Heart left ventricle (tissue), 16 donors: ENCODE measurements at regions not wholly inside any gene's neighbourhood (a gene's known extent, or its start where the extent isn't known, plus 50 kb on each side); places are given as distances from the start of the nearest gene placed in this dataset.
A peak's percentile ranks its signal among the peaks of the same experiment; 100 is the strongest.

Experiments used
- ATAC-seq, 4 donors: fragments of 200-7000 bp; cut with Tn5 transposase; one replicate each; pipeline ENCODE4 v1.9.1; 2020 to 2022; ENCODE audit warnings: moderate library complexity in 4 of 4, mild to moderate bottlenecking in 3 of 4, moderate number of reproducible peaks in 1 of 4
- DNase-seq, 5 donors: peaks; one replicate each; pipeline ENCODE4 v3.0.0-alpha.2; 2020
- H3K27ac ChIP-seq, 12 donors: fragments of 200-600 bp; sonication (generic) in 4 of 12; one replicate each; pipeline versions ENCODE4 v1.5.0 to v1.8.0; 2016 to 2022; ENCODE audit warnings: mild to moderate bottlenecking in 2 of 12
- H3K27me3 ChIP-seq, 9 donors: fragments of 200-600 bp; sonication (generic) in 2 of 9; one replicate each; pipeline versions ENCODE4 v1.5.1 to v1.8.0; 2016 to 2022; ENCODE audit warnings: mild to moderate bottlenecking in 3 of 9
- H3K36me3 ChIP-seq, 9 donors: fragments of 200-600 bp; sonication (generic) in 2 of 9; one replicate each; pipeline versions ENCODE4 v1.5.0 to v1.8.0; 2018 to 2022; ENCODE audit warnings: mild to moderate bottlenecking in 2 of 9
- H3K4me1 ChIP-seq, 12 donors: fragments of 200-600 bp; sonication (generic) in 4 of 12; one replicate each; pipeline versions ENCODE4 v1.5.0 to v1.8.0; 2016 to 2022; ENCODE audit warnings: mild to moderate bottlenecking in 3 of 12
- H3K4me3 ChIP-seq, 12 donors: fragments of 200-600 bp; sonication (generic) in 4 of 12; one replicate each; pipeline versions ENCODE4 v1.5.0 to v1.8.0; 2017 to 2022; ENCODE audit warnings: mild to moderate bottlenecking in 9 of 12, moderate library complexity in 4 of 12
- H3K9me3 ChIP-seq, 12 donors: fragments of 200-600 bp; sonication (generic) in 4 of 12; one replicate each; pipeline versions ENCODE4 v1.5.0 to v1.8.0; 2016 to 2022; ENCODE audit warnings: mild to moderate bottlenecking in 1 of 12
- POLR2A ChIP-seq, 2 donors: fragments of 450-650 bp; IDR thresholded peaks; one replicate each; pipeline ENCODE4 v1.6.1; 2017; ENCODE audit warnings: antibody characterized with exemption in 2 of 2, mild to moderate bottlenecking in 2 of 2, moderate library complexity in 2 of 2
- WGBS, 4 donors: extraction: QIAGEN DNeasy Blood & Tissue Kit in 2 of 4; methylation state at CpG; one replicate each; pipeline versions ENCODE4 v1.1.5 to v1.1.7; 2013 to 2018; 5-methylcytosine and 5-hydroxymethylcytosine counted together
- intact Hi-C, 10 donors: fragments of 100-400 bp; cut with DNase I; formaldehyde crosslinking; loops; one replicate each; pipeline versions ENCODE4 v1.11.1 to v1.14.2; 2022
- TF ChIP-seq, protein P1 (sequence below), 12 donors: fragments of 200-600 bp; sonication (generic) in 4 of 12; IDR thresholded peaks; one replicate each; pipeline versions ENCODE4 v1.5.0 to v1.8.0; 2018 to 2022; ENCODE audit warnings: antibody characterized with exemption in 12 of 12, mild to moderate bottlenecking in 5 of 12
- donor health status: ischemic (EF 13 %, LVEDD 7.1; RV severe dilation, severe dysfunction).
- donor health status: healthy with polysubstance abuse.
- donor health status: DM: no; HTN: yes; CAD: no.
- donor health status: DM: no; HTN: no; CAD: no.
- donor health status: ischemic (EF 25% LVEDD 6.9; RV normal size, moderate dysfunction).
- donor health status: ischemic (EF 25% LVEDD 5.7; RV mildly dilated, moderate dysfunction).
- donor health status: healthy.
- donor health status: DM: yes; HTN: yes; CAD: no.
- donor health status: ischemic (EF 35%, LVEDD 5.7; RV mildly dilated, moderate dysfunction).
- donor health status: nonischemic (EF 11% LVEDD 7.7; RV severe dilation, severe dysfunction).
- donor health status: DM: yes; HTN: yes; CAD: no.
- donor health status: PGD.
- donor health status: ischemic (EF 29% LVEDD 5.4; RV normal size, mild dysfunction).
- donor health status: nonischemic (EF 23%, LVEDD 6.1; RV moderate dilation, normal function).

DNA sequence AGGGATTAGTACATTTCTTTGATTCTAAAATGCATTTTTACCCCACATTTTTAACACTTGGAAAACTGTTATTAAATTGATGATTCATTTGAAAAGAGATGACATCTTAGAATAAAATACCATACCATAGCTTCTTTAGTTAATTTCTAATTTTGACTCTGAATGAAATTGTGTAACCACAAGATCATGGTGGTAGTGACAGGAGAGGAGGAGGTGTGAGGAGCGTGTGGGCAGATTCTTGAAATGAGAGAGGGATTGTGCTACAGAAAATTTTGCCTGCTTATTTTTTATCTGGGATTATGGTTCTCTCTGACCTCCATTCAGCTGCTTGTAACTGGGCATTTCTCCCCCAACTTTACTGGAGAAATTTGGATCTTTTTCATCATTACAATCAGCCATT is 173.3 kb upstream of the CLINT1 start:
- Histone ChIP-seq H3K4me3 (no peak overlapping the region), H3K27me3 (peaks cover 0 to 4% (median 0%) of the 10 kb centered on the region in 9 donors), H3K27ac (no peak overlapping the region), H3K36me3 (no peaks in the 10 kb centered on the region), H3K9me3 (peaks cover 0 to 13% (median 9%) of the 10 kb centered on the region in 12 donors), H3K4me1 (peaks cover 0 to 7% (median 0%) of the 10 kb centered on the region in 12 donors)
- no peak for TF ChIP-seq POLR2A (IDR thresholded peaks at IDR 0.05)
- TF ChIP-seq, protein P1, sequence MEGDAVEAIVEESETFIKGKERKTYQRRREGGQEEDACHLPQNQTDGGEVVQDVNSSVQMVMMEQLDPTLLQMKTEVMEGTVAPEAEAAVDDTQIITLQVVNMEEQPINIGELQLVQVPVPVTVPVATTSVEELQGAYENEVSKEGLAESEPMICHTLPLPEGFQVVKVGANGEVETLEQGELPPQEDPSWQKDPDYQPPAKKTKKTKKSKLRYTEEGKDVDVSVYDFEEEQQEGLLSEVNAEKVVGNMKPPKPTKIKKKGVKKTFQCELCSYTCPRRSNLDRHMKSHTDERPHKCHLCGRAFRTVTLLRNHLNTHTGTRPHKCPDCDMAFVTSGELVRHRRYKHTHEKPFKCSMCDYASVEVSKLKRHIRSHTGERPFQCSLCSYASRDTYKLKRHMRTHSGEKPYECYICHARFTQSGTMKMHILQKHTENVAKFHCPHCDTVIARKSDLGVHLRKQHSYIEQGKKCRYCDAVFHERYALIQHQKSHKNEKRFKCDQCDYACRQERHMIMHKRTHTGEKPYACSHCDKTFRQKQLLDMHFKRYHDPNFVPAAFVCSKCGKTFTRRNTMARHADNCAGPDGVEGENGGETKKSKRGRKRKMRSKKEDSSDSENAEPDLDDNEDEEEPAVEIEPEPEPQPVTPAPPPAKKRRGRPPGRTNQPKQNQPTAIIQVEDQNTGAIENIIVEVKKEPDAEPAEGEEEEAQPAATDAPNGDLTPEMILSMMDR (IDR thresholded peaks at IDR 0.05): no peak
- no peak for ATAC-seq
- WGBS, 4 donors: 85 to 93% (median 88%) methylated on average over 1 of the region's 1 CpG
- no peak for DNase-seq
- intact Hi-C loops: no loop called here

DNA sequence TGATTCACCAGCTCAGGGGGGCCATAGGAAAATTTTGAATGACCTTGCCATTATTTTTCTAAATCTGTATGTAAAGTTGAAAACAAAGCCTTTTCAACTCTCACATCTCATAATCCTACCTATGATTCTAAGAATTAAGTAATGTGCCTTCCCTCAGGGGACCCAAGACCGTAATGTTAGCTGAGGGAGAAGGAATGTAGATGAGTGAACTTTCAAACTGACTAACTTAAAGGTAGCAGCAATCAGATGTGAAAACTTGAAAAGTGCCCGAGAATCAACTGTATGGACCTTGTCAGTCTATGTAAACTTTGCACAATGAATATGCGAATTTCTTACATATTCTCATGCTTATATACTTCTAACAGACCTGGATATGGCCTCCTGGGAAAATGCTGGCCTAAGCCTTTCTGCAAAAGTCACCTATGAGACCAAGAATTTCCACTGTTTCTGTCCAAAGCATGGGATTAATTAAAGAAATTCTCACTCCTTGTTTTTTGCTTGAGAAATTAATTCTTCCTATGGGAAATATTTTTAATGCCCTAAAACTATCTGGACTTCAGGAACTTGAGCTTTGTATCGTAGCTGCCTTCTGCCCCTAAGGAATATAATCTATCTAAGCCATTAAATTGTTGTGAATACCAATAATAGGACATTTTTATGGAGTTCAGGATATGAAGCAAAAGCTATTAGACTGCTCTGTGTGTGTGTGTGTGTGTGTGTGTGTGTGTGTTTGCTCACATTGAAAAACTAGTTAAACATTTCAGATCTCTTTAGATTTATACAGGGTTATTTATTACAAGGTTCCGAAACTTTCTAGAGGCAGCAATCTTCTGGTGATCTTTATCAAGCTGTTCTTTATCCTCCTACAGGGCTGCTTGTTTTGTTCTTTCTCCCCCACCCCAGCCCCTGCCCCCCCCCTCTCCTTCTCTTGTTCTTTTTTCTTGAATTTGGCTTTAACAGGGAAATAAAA is 169.1 kb upstream of the CLINT1 start:
- H3K9me3 ChIP-seq: no peaks in the 10 kb centered on the region
- ATAC-seq (no peak), DNase-seq (no peak)
- TF ChIP-seq, protein P1 (IDR thresholded peaks at IDR 0.05): no peak
- no peak for TF ChIP-seq POLR2A (IDR thresholded peaks at IDR 0.05)
- intact Hi-C loops: no loop called here
- peaks cover 0 to 2% (median 0%) of the 10 kb centered on the region in 9 donors for H3K27me3 ChIP-seq
- H3K36me3 ChIP-seq: no peaks in the 10 kb centered on the region
- no peak overlapping the region for H3K4me3 ChIP-seq
- WGBS, 4 donors: 63 to 78% (median 72%) methylated on average over 5 of the region's 5 CpGs
- H3K27ac ChIP-seq: no peak overlapping the region
- peaks cover 0 to 7% (median 0%) of the 10 kb centered on the region in 12 donors for H3K4me1 ChIP-seq

GRCh38 chr5:158026304-158027031 is 167.5 kb upstream of the CLINT1 start:
- Histone ChIP-seq H3K4me1 (peaks cover 0 to 7% (median 0%) of the 10 kb centered on the region in 12 donors), H3K9me3 (no peaks in the 10 kb centered on the region), H3K27ac (peak overlapping the region in 1 of 12 donors; percentile 30), H3K4me3 (no peak overlapping the region), H3K36me3 (no peaks in the 10 kb centered on the region), H3K27me3 (no peaks in the 10 kb centered on the region)
- 63 to 78% (median 64%) methylated on average over 7 of the region's 7 CpGs for WGBS, 4 donors
- intact Hi-C loops: no loop called here
- no peak for DNase-seq
- ATAC-seq: peak in 1 of 4 donors; percentile 22
- TF ChIP-seq, protein P1 (IDR thresholded peaks at IDR 0.05): no peak
- no peak for TF ChIP-seq POLR2A (IDR thresholded peaks at IDR 0.05)

DNA sequence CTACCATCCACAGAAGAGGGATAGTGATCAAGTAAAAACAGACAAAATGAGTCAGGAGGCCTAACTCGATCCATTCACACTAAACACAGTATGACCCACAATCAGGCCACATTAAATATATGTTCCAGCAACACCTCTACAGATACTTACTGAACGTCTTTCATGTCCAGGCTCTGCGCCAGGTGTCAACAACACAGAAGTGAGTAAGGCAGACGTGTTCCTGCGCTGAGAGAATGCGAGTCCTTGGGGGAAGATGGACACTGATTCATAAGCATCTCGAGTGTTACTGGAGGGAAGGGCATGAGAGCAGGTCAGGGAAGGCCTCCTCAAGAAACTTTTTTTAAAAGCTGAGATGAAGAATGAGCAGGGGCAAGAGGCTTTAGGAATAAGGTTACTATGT is 164.3 kb upstream of the CLINT1 start:
- DNase-seq: no peak
- Histone ChIP-seq H3K27me3 (no peaks in the 10 kb centered on the region), H3K9me3 (no peaks in the 10 kb centered on the region), H3K27ac (no peak overlapping the region), H3K4me3 (no peak overlapping the region), H3K36me3 (no peaks in the 10 kb centered on the region), H3K4me1 (peaks cover 0 to 6% (median 0%) of the 10 kb centered on the region in 12 donors)
- TF ChIP-seq, protein P1 (IDR thresholded peaks at IDR 0.05): no peak
- TF ChIP-seq POLR2A (IDR thresholded peaks at IDR 0.05): no peak
- ATAC-seq: no peak
- 67 to 77% (median 71%) methylated on average over 7 of the region's 7 CpGs for WGBS, 4 donors
- intact Hi-C loops: no loop called here
